Neuronal stem cell (in vitro differentiated cells): ENCODE measurements at regions not wholly inside any gene's neighbourhood (a gene's known extent, or its start where the extent isn't known, plus 50 kb on each side); places are given as distances from the start of the nearest gene placed in this dataset.

Experiments used
- DNase-seq: peaks from one replicate; pipeline ENCODE4 v3.0.0-alpha.2; 2013; ENCODE audit warnings: low spot score
- H2AFZ ChIP-seq: one replicate; pipeline ENCODE4 v1.6.1; 2013; ENCODE audit warnings: mild to moderate bottlenecking, low read length, inconsistent platforms
- H2AK5ac ChIP-seq: 2 replicates; pipeline ENCODE4 v1.6.1; 2013; ENCODE audit warnings: low read depth, mild to moderate bottlenecking, inconsistent platforms, low read length, moderate library complexity, mixed read lengths
- H2BK120ac ChIP-seq: 2 replicates; pipeline ENCODE4 v1.6.1; 2013; ENCODE audit warnings: low read depth, mild to moderate bottlenecking, inconsistent platforms, low read length, moderate library complexity, mixed read lengths
- H2BK12ac ChIP-seq: one replicate; pipeline ENCODE4 v1.6.1; 2013; ENCODE audit warnings: low read length, inconsistent platforms
- H2BK15ac ChIP-seq: 2 replicates; pipeline ENCODE4 v1.6.1; 2013; ENCODE audit warnings: mild to moderate bottlenecking, low read length, inconsistent platforms, mixed read lengths
- H2BK5ac ChIP-seq: one replicate; pipeline ENCODE4 v1.6.1; 2013; ENCODE audit warnings: inconsistent platforms, mild to moderate bottlenecking, low read length, moderate library complexity
- H3K14ac ChIP-seq: one replicate; pipeline ENCODE4 v1.6.1; 2013; ENCODE audit warnings: low read length, inconsistent platforms
- H3K18ac ChIP-seq: 2 replicates; pipeline ENCODE4 v1.6.1; 2013; ENCODE audit warnings: low read length, inconsistent platforms
- H3K23ac ChIP-seq: 2 replicates; pipeline ENCODE4 v1.6.1; 2013; ENCODE audit warnings: low read depth, mild to moderate bottlenecking, mixed read lengths, low read length, inconsistent platforms; ENCODE audit not compliant: poor library complexity
- H3K27ac ChIP-seq: replicated peaks from 3 replicates; pipeline ENCODE4 v1.5.1; 2013; ENCODE audit warnings: low read length, inconsistent platforms
- H3K27me3 ChIP-seq, 3 experiments: 2 replicates each; pipeline ENCODE4 v1.6.1; 2013; ENCODE audit warnings: low read length in 3 of 3, mild to moderate bottlenecking in 2 of 3, inconsistent platforms in 1 of 3, low read depth in 1 of 3, mixed read lengths in 1 of 3, moderate library complexity in 1 of 3; ENCODE audit not compliant: control insufficient read depth in 3 of 3, insufficient read depth in 3 of 3
- H3K36me3 ChIP-seq, 2 donors: replicated peaks in 1 of 2; 2 replicates each; pipeline ENCODE4 v1.6.1; 2013; ENCODE audit warnings: low read length in 2 of 2; ENCODE audit not compliant: control insufficient read depth in 2 of 2, insufficient read depth in 2 of 2
- H3K4ac ChIP-seq: 2 replicates; pipeline ENCODE4 v1.6.1; 2013; ENCODE audit warnings: inconsistent platforms, mild to moderate bottlenecking, low read length, moderate library complexity
- H3K4me1 ChIP-seq, 2 donors: 1 replicate in 1 of 2; 2 replicates in 1 of 2; pipeline ENCODE4 v1.6.1; 2013; ENCODE audit warnings: low read length in 2 of 2, low read depth in 1 of 2; ENCODE audit not compliant: control insufficient read depth in 2 of 2, insufficient read depth in 1 of 2
- H3K4me2 ChIP-seq: one replicate; pipeline ENCODE4 v1.6.1; 2013; ENCODE audit warnings: mild to moderate bottlenecking, low read length, inconsistent platforms; ENCODE audit not compliant: insufficient read depth, poor library complexity, severe bottlenecking
- H3K4me3 ChIP-seq, 2 donors: 2 replicates each; pipeline ENCODE4 v1.5.1; 2013; ENCODE audit warnings: low read length in 2 of 2, mild to moderate bottlenecking in 2 of 2, inconsistent platforms in 1 of 2, moderate library complexity in 1 of 2
- H3K79me1 ChIP-seq: one replicate; pipeline ENCODE4 v1.6.1; 2013; ENCODE audit warnings: low read depth, mild to moderate bottlenecking, inconsistent platforms, low read length, moderate library complexity
- H3K9ac ChIP-seq: one replicate; pipeline ENCODE4 v1.6.1; 2013; ENCODE audit warnings: mild to moderate bottlenecking, low read depth, low read length, inconsistent platforms; ENCODE audit not compliant: poor library complexity
- H3K9me3 ChIP-seq, 2 donors: replicated peaks in 1 of 2; 2 replicates each; pipeline versions ENCODE3 to v1.6.1; 2013; ENCODE audit warnings: low read length in 2 of 2, mild to moderate bottlenecking in 2 of 2, inconsistent platforms in 1 of 2, low read depth in 1 of 2, mixed read lengths in 1 of 2, moderate library complexity in 1 of 2; ENCODE audit not compliant: control insufficient read depth in 2 of 2, insufficient read depth in 1 of 2
- H4K8ac ChIP-seq: one replicate; pipeline ENCODE4 v1.6.1; 2013; ENCODE audit warnings: low read depth, mild to moderate bottlenecking, inconsistent platforms, low read length, moderate library complexity
- H4K91ac ChIP-seq: one replicate; pipeline ENCODE4 v1.6.1; 2013; ENCODE audit warnings: low read length, low read depth, mild to moderate bottlenecking, inconsistent platforms; ENCODE audit not compliant: poor library complexity
- WGBS, 2 donors: extraction: QIAGEN DNeasy Blood & Tissue Kit; methylation state at CpG; one replicate each; pipeline ENCODE4 v1.1.7; 2013; ENCODE audit warnings: missing lambda C conversion rate in 2 of 2, mixed read lengths in 1 of 2; ENCODE audit not compliant: insufficient read length in 2 of 2, insufficient replicate concordance in 1 of 2; ENCODE audit errors: extremely low coverage in 2 of 2; 5-methylcytosine and 5-hydroxymethylcytosine counted together

- H3K4me2 ChIP-seq: no peak overlapping the region
- no peaks in the 10 kb centered on the region for H3K79me1 ChIP-seq
- no peak overlapping the region for H4K91ac ChIP-seq
- H3K18ac ChIP-seq: no peak overlapping the region
- no peaks in the 10 kb centered on the region for H3K27me3 ChIP-seq
- no peaks in the 10 kb centered on the region for H3K36me3 ChIP-seq
- no peak for DNase-seq
- H3K4me3 ChIP-seq: no peak overlapping the region
- no peak overlapping the region for H3K4ac ChIP-seq
- no peak overlapping the region for H2BK15ac ChIP-seq
- no peak overlapping the region for H2BK5ac ChIP-seq
- H3K23ac ChIP-seq: no peak overlapping the region
- H2BK120ac ChIP-seq: no peak overlapping the region
- no peaks in the 10 kb centered on the region for H3K9me3 ChIP-seq
- H2AFZ ChIP-seq: no peak overlapping the region
- H2BK12ac ChIP-seq: no peak overlapping the region
- H3K27ac ChIP-seq: no peak overlapping the region
- peaks cover 0 to 4% of the 10 kb centered on the region in 2 donors for H3K4me1 ChIP-seq
- H2AK5ac ChIP-seq: no peak overlapping the region
- H3K14ac ChIP-seq: no peak overlapping the region
- H3K9ac ChIP-seq: no peak overlapping the region
- H4K8ac ChIP-seq: no peak overlapping the region
Observed at GRCh38 chr12:13687633-13688032, 293.8 kb downstream of the GRIN2B start.

- no CpG with 5 or more reads among the region's 1 CpG for WGBS, 2 donors
Observed at GRCh38 chr12:13686260-13686659, 295.1 kb downstream of the GRIN2B start.

GRCh38 chr12:13680916-13681315 lies 300.5 kb downstream of the GRIN2B start:
- Histone ChIP-seq H3K4me2 (no peak overlapping the region), H3K4me1 (no peaks in the 10 kb centered on the region), H3K9ac (no peak overlapping the region), H3K27me3 (no peaks in the 10 kb centered on the region), H2BK15ac (no peak overlapping the region), H4K8ac (no peak overlapping the region), H2BK5ac (no peak overlapping the region), H4K91ac (no peak overlapping the region), H3K14ac (no peak overlapping the region), H2AFZ (no peak overlapping the region), H2BK120ac (no peak overlapping the region), H3K9me3 (no peaks in the 10 kb centered on the region), H2BK12ac (no peak overlapping the region), H3K36me3 (no peaks in the 10 kb centered on the region), H3K23ac (no peak overlapping the region), H3K4ac (no peak overlapping the region), H3K79me1 (no peaks in the 10 kb centered on the region), H3K4me3 (no peak overlapping the region), H3K27ac (no peak overlapping the region), H3K18ac (no peak overlapping the region), H2AK5ac (no peak overlapping the region)
- no peak for DNase-seq
- no CpG with 5 or more reads among the region's 4 CpGs for WGBS, 2 donors

More at GRCh38 chr12:13686260-13686659, 295.1 kb downstream of the GRIN2B start:
- Histone ChIP-seq H3K27me3 (no peaks in the 10 kb centered on the region), H3K36me3 (no peaks in the 10 kb centered on the region), H2AFZ (no peak overlapping the region), H4K8ac (no peak overlapping the region), H2BK15ac (no peak overlapping the region), H3K9ac (no peak overlapping the region), H3K4ac (no peak overlapping the region), H3K9me3 (no peaks in the 10 kb centered on the region), H3K27ac (no peak overlapping the region), H3K23ac (no peak overlapping the region), H2BK5ac (no peak overlapping the region), H4K91ac (no peak overlapping the region), H3K79me1 (no peaks in the 10 kb centered on the region), H2AK5ac (no peak overlapping the region), H3K18ac (no peak overlapping the region), H2BK120ac (no peak overlapping the region), H3K14ac (no peak overlapping the region), H3K4me3 (no peak overlapping the region), H3K4me1 (peaks cover 0 to 2% of the 10 kb centered on the region in 2 donors), H3K4me2 (no peak overlapping the region), H2BK12ac (no peak overlapping the region)
- no peak for DNase-seq

- Histone ChIP-seq H2BK15ac (no peak overlapping the region), H3K4ac (no peak overlapping the region), H2AK5ac (no peak overlapping the region), H3K27me3 (no peaks in the 10 kb centered on the region), H3K9me3 (no peaks in the 10 kb centered on the region), H4K8ac (no peak overlapping the region), H3K14ac (no peak overlapping the region), H2AFZ (no peak overlapping the region), H3K4me1 (no peaks in the 10 kb centered on the region), H4K91ac (no peak overlapping the region), H3K4me2 (no peak overlapping the region), H3K4me3 (no peak overlapping the region), H2BK120ac (no peak overlapping the region), H3K27ac (no peak overlapping the region), H2BK12ac (no peak overlapping the region), H3K23ac (no peak overlapping the region), H3K36me3 (no peaks in the 10 kb centered on the region), H3K79me1 (no peaks in the 10 kb centered on the region), H3K18ac (no peak overlapping the region), H3K9ac (no peak overlapping the region), H2BK5ac (no peak overlapping the region)
- no CpG with 5 or more reads among the region's 1 CpG for WGBS, 2 donors
- DNase-seq: no peak
Observed at GRCh38 chr12:13676880-13677279, 304.5 kb downstream of the GRIN2B start.
